GM20000 (cell line): ENCODE measurements at regions not wholly inside any gene's neighbourhood (a gene's known extent, or its start where the extent isn't known, plus 50 kb on each side); places are given as distances from the start of the nearest gene placed in this dataset.

Experiments
- DNase-seq: peaks from one replicate; pipeline ENCODE4 v3.0.0; 2012; ENCODE audit warnings: low spot score
- TF ChIP-seq, protein P1 (sequence below): IDR thresholded peaks from 2 replicates; pipeline ENCODE4 v1.5.1; 2012; ENCODE audit warnings: mild to moderate bottlenecking, control low read depth; ENCODE audit errors: extremely low read depth, missing control alignments

DNA sequence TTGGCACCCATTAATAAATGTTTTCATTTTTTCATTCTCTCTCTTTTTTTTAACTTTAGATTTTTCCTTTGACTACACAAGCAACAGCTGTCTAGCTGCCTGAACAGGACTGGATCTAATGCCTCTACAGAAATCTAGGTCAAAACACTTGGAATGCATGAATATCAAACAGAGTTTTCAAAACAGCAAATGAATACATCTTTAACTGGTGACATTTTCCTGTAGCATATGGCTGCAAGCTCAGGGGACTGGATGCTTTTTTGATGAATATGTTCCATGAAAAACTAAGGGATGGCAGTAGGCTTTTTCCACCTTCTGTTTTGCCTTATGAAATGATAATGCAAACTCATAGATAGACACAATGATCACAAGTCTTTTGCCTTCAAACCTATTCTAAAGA lies 661.7 kb downstream of the MCTP2 start:
- TF ChIP-seq, protein P1, sequence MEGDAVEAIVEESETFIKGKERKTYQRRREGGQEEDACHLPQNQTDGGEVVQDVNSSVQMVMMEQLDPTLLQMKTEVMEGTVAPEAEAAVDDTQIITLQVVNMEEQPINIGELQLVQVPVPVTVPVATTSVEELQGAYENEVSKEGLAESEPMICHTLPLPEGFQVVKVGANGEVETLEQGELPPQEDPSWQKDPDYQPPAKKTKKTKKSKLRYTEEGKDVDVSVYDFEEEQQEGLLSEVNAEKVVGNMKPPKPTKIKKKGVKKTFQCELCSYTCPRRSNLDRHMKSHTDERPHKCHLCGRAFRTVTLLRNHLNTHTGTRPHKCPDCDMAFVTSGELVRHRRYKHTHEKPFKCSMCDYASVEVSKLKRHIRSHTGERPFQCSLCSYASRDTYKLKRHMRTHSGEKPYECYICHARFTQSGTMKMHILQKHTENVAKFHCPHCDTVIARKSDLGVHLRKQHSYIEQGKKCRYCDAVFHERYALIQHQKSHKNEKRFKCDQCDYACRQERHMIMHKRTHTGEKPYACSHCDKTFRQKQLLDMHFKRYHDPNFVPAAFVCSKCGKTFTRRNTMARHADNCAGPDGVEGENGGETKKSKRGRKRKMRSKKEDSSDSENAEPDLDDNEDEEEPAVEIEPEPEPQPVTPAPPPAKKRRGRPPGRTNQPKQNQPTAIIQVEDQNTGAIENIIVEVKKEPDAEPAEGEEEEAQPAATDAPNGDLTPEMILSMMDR, result no peak
- DNase-seq, result no peak

DNA sequence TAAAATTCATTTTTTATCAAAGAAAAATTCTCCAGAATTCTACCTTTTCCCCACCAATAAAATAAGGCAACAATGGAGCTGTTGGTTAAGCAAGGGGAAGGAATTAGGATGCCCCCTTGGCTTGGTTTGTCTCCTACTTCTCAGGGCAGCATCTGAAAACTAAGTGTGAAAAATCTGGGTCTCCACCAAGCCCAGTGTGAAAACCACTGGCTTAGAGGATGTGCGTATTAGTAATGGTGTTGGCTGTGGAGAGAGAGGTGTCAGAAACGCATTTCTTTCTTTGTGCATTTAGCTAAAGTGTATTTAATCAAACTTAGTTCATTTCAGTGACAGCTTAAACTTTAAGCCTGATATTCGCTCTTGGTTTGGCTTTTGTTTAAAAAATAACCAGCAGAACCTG lies 662.7 kb downstream of the MCTP2 start:
- no peak for DNase-seq
- TF ChIP-seq, protein P1, result no peak

DNA sequence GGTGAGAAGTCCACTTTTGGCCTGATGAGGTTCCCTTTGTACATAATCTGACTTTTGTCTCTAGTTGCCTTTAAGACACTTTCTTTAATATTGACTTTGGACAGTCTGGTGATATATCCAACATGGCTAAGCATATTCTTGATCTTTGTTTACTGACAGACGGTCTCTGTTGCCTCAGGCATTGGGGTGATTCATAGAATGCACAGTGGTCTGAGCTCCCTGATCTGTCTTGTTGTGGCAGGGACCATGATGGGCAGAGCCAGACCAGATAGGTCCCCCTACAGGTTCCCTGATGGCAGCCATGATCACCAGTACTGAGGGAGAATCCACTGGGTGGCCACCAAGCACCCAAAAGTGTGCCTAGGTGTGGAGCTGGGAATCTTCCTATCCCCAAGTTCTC lies 678.1 kb downstream of the MCTP2 start:
- TF ChIP-seq, protein P1, result no peak

DNA sequence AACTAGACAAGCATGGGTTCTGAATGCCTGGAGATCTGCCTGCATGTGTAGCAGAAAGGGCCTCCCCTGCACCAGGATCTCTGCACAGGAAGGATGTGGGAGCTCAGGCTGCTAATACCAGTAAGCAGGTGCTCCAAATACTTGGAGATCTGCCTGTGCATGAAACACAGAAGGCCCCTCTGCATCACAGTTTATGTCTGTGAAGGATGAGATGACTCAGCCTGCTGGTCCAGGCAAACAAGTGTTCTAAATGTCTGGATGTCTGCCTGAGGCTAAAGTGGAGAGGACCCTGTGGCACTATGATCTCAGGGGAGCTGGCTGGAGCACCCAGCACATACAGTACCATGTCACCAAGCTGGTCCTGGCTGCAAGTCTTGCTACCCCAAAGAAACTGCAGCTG lies 678.8 kb downstream of the MCTP2 start:
- DNase-seq, result no peak
- TF ChIP-seq, protein P1, result no peak

More for the DNA sequence above, 678.1 kb downstream of the MCTP2 start:
- DNase-seq, result no peak

DNA sequence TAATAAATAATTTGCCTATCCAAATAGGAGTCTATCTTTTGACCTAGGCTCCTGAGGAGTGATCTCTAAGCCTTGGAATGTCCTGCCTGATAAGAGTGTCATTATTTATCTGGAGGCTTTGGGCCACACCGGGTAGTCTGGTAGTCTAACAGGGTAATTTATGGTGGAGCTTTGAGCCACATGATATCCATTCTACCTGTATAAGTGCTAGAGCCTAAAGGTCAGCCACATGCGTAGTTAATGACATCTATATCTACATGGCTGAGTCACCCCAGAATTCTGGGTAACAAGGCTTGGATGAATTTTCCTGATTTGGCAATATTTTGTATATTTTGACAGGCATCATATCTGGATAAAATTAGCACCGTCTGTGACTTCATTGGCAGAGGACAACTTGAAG lies 681.4 kb downstream of the MCTP2 start:
- DNase-seq, result no peak
- TF ChIP-seq, protein P1, result no peak

DNA sequence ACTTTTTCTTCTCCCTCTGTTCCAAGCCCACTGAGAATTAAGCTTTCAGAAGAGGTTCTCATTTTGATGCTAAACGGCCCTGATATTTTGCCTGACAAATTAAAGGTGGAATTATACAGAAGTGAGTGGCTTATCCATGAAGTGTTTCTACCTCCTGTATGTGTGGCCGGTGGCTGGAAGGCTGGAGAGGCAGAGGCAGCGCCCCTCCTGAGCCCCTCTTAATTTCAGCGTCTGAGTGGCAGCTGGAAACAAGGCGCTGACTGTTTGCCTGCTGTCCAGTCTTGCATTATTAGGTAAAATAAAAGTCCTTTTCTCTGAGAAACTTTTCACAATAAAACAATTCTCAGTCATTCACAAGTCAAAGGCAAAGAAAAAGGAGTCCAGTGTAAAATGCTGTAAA lies 685.7 kb downstream of the MCTP2 start:
- no peak for DNase-seq
- TF ChIP-seq, protein P1, result no peak

DNA sequence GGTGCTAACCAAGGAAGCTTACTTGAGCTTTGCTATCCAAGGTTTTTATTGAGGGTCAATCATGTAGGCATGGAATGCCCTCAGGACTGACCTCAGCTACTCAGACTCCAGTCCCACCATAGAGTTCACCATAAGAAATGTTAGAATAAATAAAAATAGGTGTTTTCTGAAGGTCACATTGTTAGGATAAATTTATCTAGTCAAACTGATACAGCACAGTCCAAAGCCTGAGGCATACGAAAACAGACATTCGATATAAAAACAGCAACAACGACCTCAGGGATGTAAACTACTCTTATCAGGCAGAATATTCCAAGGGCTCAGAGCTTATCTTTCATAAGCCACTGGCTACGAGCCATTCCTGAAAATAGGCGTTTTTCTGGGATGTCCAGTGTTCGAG lies 690.6 kb downstream of the MCTP2 start:
- no peak for DNase-seq
- TF ChIP-seq, protein P1, result no peak
